ENCODE measurements at regions not wholly inside any gene's neighbourhood (a gene's known extent, or its start where the extent isn't known, plus 50 kb on each side); places are given as distances from the start of the nearest gene placed in this dataset.

- no peak for TF ChIP-seq CTCF (IDR thresholded peaks at IDR 0.05)
- no peak for TF ChIP-seq POLR2A (IDR thresholded peaks at IDR 0.05)
- no peak for TF ChIP-seq POLR2AphosphoS5 (IDR thresholded peaks at IDR 0.05; ENCODE audit: insufficient read depth in 1 of 2, low read depth in 1 of 2)
Measured at GRCh38 chr10:83954193-83954799, 185.0 kb upstream of the GHITM start.

All from vagina (tissue), 2 donors.